ENCODE measurements at regions not wholly inside any gene's neighbourhood (a gene's known extent, or its start where the extent isn't known, plus 50 kb on each side); places are given as distances from the start of the nearest gene placed in this dataset.
"Not testable (repeated sequence)": the region's sequence is repeated elsewhere in the genome, so short reads cannot be mapped to it uniquely, and the experiment has no call there.

- not testable (repeated sequence) for DNase-seq
Measured at GRCh38 chr4:97437998-97438705, 705.1 kb downstream of the STPG2 start.

GRCh38 chr4:97453186-97453585 is 690.1 kb downstream of the STPG2 start:
- DNase-seq = no peak

- peak; percentile 19 for DNase-seq
Measured at GRCh38 chr4:97457253-97457652, 686.0 kb downstream of the STPG2 start.

GRCh38 chr4:97468272-97468671 is 675.0 kb downstream of the STPG2 start:
- DNase-seq = no peak

- no peak for DNase-seq
Measured at GRCh38 chr4:97475621-97476020, 667.7 kb downstream of the STPG2 start.

- DNase-seq = no peak
Measured at GRCh38 chr4:97477974-97478373, 665.3 kb downstream of the STPG2 start.

- DNase-seq = no peak
Measured at GRCh38 chr4:97479388-97479787, 663.9 kb downstream of the STPG2 start.

- no peak for DNase-seq
Measured at GRCh38 chr4:97491856-97492255, 651.4 kb downstream of the STPG2 start.

- no peak for DNase-seq
Measured at GRCh38 chr4:97493815-97494518, 649.3 kb downstream of the STPG2 start.

GRCh38 chr4:97496298-97496873 is 646.9 kb downstream of the STPG2 start:
- DNase-seq = no peak

GRCh38 chr4:97498875-97499274 is 644.4 kb downstream of the STPG2 start:
- no peak for DNase-seq

- no peak for DNase-seq
Measured at GRCh38 chr4:97500423-97500822, 642.9 kb downstream of the STPG2 start.

GRCh38 chr4:97504713-97505112 is 638.6 kb downstream of the STPG2 start:
- DNase-seq = no peak

GRCh38 chr4:97507587-97508245 is 635.6 kb downstream of the STPG2 start:
- DNase-seq = no peak
